KMS-11 (cell line): ENCODE measurements at regions not wholly inside any gene's neighbourhood (a gene's known extent, or its start where the extent isn't known, plus 50 kb on each side); places are given as distances from the start of the nearest gene placed in this dataset.

ENCODE experiments used
- H2AFZ ChIP-seq: fragments of 200-600 bp; sonication (generic); 2 replicates; pipeline ENCODE4 v1.6.1; 2016; ENCODE audit warnings: antibody characterized with exemption, mixed run types, low read depth
- H3K27ac ChIP-seq: fragments of 200-600 bp; sonication (generic); 2 replicates; pipeline ENCODE4 v1.6.1; 2016; ENCODE audit warnings: mild to moderate bottlenecking, mixed run types
- H3K27me3 ChIP-seq: fragments of 200-600 bp; sonication (generic); 2 replicates; pipeline ENCODE4 v1.6.1; 2017; ENCODE audit warnings: mild to moderate bottlenecking, low read depth, mixed run types, moderate library complexity; ENCODE audit not compliant: insufficient read depth
- H3K36me3 ChIP-seq: fragments of 200-600 bp; sonication (generic); 2 replicates; pipeline ENCODE4 v1.6.1; 2017; ENCODE audit warnings: mild to moderate bottlenecking, mixed run types; ENCODE audit not compliant: insufficient read depth
- H3K4me1 ChIP-seq: fragments of 200-600 bp; sonication (generic); 2 replicates; pipeline ENCODE4 v1.6.1; 2016; ENCODE audit warnings: mild to moderate bottlenecking, low read depth, mixed run types; ENCODE audit not compliant: poor library complexity, severe bottlenecking
- H3K4me2 ChIP-seq: fragments of 200-600 bp; sonication (generic); 2 replicates; pipeline ENCODE4 v1.7.0; 2016; ENCODE audit warnings: mild to moderate bottlenecking, mixed run types
- H3K4me3 ChIP-seq: fragments of 200-600 bp; sonication (generic); IDR thresholded peaks from 2 replicates; pipeline ENCODE4 v1.6.1; 2017; ENCODE audit warnings: low read depth, low read length, mixed read lengths; ENCODE audit not compliant: insufficient read depth
- H3K79me2 ChIP-seq: fragments of 200-600 bp; sonication (generic); 2 replicates; pipeline ENCODE4 v1.6.1; 2016; ENCODE audit warnings: low read depth, mixed run types; ENCODE audit not compliant: insufficient read depth
- H3K9ac ChIP-seq: fragments of 200-600 bp; sonication (generic); 2 replicates; pipeline ENCODE4 v1.6.1; 2016; ENCODE audit warnings: mild to moderate bottlenecking, mixed run types
- H4K20me1 ChIP-seq: fragments of 200-600 bp; sonication (generic); 2 replicates; pipeline ENCODE4 v1.6.1; 2016; ENCODE audit warnings: mild to moderate bottlenecking, mixed run types; ENCODE audit not compliant: insufficient read depth
- TF ChIP-seq, protein P1 (sequence below): fragments of 200-600 bp; sonication (generic); conservative IDR thresholded peaks from 2 replicates; pipeline ENCODE4 v1.6.1; 2017; ENCODE audit warnings: low read depth, mild to moderate bottlenecking, antibody characterized with exemption, low read length, moderate library complexity, mixed read lengths

DNA sequence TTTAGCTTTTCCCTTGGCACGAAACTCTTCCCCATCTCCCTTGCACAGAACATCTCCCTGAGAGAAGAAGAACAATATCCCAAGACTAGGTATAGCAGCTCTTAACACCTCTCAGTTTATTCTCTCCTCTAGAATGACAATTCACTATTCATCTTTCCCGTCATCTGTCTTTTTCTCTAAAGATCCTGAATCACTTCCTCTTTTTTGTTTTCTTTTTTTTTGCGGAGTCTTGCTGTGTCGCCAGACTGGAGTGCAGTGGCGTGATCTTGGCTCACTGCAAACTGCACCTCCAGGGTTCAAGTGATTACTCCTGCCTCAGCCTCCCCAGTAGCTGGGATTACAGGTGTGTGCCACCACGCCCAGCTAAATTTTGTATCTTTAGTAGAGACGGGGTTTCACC lies 574.4 kb upstream of the MAP3K7 start:
- Histone ChIP-seq H3K4me2 (no peak overlapping the region), H2AFZ (no peak overlapping the region), H3K27ac (no peak overlapping the region), H3K36me3 (no peaks in the 10 kb centered on the region), H3K4me1 (no peaks in the 10 kb centered on the region), H4K20me1 (no peaks in the 10 kb centered on the region), H3K27me3 (no peaks in the 10 kb centered on the region), H3K9ac (no peak overlapping the region), H3K79me2 (no peaks in the 10 kb centered on the region), H3K4me3 (no peak overlapping the region)
- TF ChIP-seq, protein P1, sequence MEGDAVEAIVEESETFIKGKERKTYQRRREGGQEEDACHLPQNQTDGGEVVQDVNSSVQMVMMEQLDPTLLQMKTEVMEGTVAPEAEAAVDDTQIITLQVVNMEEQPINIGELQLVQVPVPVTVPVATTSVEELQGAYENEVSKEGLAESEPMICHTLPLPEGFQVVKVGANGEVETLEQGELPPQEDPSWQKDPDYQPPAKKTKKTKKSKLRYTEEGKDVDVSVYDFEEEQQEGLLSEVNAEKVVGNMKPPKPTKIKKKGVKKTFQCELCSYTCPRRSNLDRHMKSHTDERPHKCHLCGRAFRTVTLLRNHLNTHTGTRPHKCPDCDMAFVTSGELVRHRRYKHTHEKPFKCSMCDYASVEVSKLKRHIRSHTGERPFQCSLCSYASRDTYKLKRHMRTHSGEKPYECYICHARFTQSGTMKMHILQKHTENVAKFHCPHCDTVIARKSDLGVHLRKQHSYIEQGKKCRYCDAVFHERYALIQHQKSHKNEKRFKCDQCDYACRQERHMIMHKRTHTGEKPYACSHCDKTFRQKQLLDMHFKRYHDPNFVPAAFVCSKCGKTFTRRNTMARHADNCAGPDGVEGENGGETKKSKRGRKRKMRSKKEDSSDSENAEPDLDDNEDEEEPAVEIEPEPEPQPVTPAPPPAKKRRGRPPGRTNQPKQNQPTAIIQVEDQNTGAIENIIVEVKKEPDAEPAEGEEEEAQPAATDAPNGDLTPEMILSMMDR: no peak

DNA sequence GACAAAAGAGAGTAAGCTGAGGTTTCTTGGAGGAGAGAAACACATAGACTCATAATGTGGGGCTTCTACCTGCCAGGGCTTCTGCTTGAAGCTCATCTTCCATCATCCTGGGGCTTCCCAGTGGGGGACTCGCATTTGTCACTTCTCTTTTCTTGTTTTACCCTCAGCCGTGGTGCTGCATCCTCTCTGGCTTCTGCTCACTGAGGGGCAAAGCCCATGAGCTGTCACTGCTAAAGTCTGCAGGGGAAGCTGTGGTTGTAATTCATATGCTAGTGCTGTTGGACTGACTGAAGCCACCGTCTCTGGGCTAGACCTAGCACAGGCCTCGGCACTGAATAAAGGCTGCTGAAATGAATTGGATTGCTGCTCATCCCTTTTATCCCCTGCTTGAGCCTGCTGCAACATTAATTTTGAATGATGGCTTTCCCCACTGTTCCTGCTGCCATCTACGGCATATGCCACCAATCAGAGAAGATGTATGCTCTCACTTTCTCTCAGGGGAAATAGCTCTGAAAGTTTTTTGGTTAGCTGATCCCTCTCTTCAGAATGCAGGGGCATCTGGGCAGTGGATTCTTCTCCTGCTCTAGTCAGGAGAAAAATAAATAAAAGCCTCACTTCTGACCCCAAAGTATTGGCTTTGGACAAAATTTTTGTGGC lies 568.4 kb upstream of the MAP3K7 start:
- Histone ChIP-seq H3K4me3 (no peak overlapping the region), H4K20me1 (no peaks in the 10 kb centered on the region), H3K27me3 (no peaks in the 10 kb centered on the region), H2AFZ (no peak overlapping the region), H3K79me2 (no peaks in the 10 kb centered on the region), H3K9ac (no peak overlapping the region), H3K27ac (no peak overlapping the region), H3K36me3 (no peaks in the 10 kb centered on the region), H3K4me1 (no peaks in the 10 kb centered on the region), H3K4me2 (no peak overlapping the region)
- TF ChIP-seq, protein P1: no peak

DNA sequence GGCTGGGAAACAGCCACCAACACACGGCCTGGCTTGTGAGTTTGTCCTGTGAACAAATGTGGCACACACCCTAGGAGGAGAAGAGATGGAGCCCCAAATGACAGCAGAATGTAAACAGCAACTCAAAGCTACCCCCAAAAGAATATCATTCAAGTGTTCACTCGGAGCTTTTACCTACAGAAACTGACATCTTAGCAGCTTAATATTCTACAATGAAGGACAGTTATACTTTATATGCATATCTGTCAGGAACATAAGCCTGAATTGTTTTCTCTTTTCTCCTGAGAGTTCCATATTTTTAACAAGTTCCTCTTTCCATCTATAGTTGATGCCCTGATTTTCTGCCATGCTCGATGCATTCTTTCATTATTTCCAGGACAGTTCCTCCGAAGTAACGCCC lies 566.0 kb upstream of the MAP3K7 start:
- Histone ChIP-seq H3K27ac (no peak overlapping the region), H3K4me2 (no peak overlapping the region), H3K9ac (no peak overlapping the region), H4K20me1 (no peaks in the 10 kb centered on the region), H3K79me2 (no peaks in the 10 kb centered on the region), H3K4me3 (no peak overlapping the region), H3K27me3 (no peaks in the 10 kb centered on the region), H3K4me1 (no peaks in the 10 kb centered on the region), H2AFZ (no peak overlapping the region), H3K36me3 (no peaks in the 10 kb centered on the region)
- TF ChIP-seq, protein P1: no peak

DNA sequence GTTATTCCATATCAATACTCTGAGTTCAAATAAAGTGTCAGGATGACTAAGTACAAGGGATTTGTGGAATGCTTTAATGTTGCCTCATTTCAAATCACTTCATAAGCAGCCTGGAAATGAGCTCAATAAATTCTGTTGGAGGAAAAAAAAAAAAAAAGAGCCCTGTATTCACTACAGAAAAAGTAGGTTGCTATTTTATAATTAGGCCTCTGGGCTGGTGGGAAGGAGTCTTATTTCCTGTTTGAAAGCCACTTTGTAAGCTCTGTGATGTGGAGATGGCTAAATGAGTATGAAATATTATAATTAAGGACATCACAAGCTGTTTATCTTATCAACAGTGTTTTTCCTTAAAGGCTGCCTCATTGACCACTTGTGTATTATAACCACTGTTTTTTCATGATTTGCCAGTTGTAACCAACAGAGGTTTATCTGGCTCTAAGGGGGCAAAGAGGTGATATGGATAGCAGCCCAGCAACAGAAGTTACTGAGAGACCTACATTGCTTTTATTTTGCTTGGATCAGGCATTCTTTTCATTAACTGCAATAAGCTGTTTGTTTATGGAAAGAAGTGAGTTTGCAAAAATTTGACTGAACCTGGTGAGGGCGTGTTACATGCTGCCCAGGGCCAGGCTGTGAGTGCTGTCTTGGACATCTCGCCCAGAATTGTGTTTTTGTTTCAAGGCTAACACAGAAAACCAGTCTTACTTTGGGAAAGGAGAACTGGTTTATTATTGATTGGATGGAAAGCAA lies 563.3 kb upstream of the MAP3K7 start:
- Histone ChIP-seq H2AFZ (no peak overlapping the region), H3K27me3 (no peaks in the 10 kb centered on the region), H3K36me3 (no peaks in the 10 kb centered on the region), H4K20me1 (no peaks in the 10 kb centered on the region), H3K4me3 (no peak overlapping the region), H3K79me2 (no peaks in the 10 kb centered on the region), H3K4me1 (no peaks in the 10 kb centered on the region), H3K4me2 (no peak overlapping the region), H3K27ac (no peak overlapping the region), H3K9ac (no peak overlapping the region)
- TF ChIP-seq, protein P1: no peak
